ENCODE measurements at regions not wholly inside any gene's neighbourhood (a gene's known extent, or its start where the extent isn't known, plus 50 kb on each side); places are given as distances from the start of the nearest gene placed in this dataset.

DNA sequence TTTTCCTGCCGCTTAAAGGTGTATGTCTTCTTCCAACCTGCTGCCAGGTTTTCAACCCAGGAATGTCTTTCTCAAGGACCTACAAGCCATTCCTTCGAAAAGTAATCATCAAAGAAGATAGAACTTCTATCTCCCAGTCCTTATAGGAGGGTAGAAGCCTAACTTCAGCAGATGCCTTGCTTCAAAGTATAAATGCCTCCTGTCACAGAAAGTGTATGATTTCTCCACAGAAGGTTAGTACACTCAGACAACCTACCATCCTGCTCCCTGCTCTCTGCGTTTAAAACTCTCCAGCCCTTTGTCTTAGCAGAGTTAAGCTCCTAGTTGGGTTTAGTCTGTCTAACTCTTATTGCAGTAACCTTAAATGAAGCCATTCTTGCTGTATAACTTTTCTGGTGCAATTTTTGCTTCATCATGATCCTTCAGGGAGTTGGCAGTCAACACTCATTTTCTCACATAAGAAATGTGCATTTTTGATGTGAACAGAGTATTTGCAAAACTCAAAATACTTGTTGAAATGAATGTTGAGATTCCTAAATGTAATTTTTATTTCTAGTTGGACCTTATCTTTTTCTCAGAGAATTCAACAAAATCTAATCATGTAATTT lies 737.5 kb downstream of the LIG4 start:
- TF ChIP-seq, protein P1, sequence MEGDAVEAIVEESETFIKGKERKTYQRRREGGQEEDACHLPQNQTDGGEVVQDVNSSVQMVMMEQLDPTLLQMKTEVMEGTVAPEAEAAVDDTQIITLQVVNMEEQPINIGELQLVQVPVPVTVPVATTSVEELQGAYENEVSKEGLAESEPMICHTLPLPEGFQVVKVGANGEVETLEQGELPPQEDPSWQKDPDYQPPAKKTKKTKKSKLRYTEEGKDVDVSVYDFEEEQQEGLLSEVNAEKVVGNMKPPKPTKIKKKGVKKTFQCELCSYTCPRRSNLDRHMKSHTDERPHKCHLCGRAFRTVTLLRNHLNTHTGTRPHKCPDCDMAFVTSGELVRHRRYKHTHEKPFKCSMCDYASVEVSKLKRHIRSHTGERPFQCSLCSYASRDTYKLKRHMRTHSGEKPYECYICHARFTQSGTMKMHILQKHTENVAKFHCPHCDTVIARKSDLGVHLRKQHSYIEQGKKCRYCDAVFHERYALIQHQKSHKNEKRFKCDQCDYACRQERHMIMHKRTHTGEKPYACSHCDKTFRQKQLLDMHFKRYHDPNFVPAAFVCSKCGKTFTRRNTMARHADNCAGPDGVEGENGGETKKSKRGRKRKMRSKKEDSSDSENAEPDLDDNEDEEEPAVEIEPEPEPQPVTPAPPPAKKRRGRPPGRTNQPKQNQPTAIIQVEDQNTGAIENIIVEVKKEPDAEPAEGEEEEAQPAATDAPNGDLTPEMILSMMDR (conservative IDR thresholded peaks at IDR 0.05): no peak
- no peak for TF ChIP-seq ZFX (IDR thresholded peaks at IDR 0.05)
- no peak overlapping the region for H3K27ac ChIP-seq

DNA sequence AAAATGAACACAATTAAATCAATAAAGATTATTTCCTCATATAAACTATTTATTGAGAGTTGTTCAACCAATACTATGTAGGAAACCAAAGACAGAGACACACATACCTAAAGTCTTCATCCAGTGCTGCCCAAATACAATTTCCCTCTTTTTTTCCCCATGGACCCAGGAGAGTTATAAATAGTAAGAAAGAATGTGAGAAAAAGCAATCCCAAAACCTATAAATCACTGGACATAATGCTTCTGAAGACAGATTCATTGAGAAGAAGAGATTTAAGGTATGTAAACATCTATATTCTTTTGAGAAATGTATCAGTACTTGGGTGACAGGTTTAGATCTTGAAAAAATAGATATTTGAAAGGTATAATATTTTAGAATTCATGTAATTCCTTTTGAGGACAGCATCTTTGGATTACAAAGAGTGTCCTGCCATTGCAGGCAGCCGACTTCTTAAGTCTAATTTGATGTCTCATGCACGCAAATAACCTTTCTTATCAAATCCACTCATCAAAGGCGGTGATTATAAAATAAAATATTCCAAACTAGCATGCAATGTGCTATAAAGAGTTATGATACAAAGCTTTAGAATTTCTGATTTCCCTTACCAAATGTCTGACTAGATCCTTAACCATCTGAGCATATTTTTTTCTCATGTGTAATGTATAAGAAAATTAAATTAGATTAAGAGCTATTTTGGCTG lies 739.4 kb downstream of the LIG4 start:
- TF ChIP-seq, protein P1 (conservative IDR thresholded peaks at IDR 0.05): no peak
- TF ChIP-seq ZFX (IDR thresholded peaks at IDR 0.05): no peak
- no peak overlapping the region for H3K27ac ChIP-seq

DNA sequence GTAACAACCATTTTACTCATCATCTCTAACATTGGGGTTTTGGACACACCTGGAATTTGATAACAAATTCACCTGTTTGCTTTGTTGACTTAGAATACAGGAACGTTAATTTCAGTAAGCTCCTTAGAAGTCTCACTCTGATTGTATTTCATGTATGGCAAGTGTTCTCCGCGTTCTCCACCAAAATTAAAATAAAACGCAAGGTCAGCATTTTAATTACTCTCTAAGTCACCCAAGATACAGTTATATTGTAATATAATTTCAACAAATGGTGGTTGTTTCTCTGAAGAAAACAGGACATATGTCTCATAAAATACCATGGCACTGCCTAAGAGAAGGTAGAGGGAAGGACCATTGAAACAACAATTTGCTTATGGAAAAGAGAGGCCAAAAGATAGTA lies 742.1 kb downstream of the LIG4 start:
- no peak overlapping the region for H3K27ac ChIP-seq
- TF ChIP-seq, protein P1 (conservative IDR thresholded peaks at IDR 0.05): no peak
- TF ChIP-seq ZFX (IDR thresholded peaks at IDR 0.05): no peak

DNA sequence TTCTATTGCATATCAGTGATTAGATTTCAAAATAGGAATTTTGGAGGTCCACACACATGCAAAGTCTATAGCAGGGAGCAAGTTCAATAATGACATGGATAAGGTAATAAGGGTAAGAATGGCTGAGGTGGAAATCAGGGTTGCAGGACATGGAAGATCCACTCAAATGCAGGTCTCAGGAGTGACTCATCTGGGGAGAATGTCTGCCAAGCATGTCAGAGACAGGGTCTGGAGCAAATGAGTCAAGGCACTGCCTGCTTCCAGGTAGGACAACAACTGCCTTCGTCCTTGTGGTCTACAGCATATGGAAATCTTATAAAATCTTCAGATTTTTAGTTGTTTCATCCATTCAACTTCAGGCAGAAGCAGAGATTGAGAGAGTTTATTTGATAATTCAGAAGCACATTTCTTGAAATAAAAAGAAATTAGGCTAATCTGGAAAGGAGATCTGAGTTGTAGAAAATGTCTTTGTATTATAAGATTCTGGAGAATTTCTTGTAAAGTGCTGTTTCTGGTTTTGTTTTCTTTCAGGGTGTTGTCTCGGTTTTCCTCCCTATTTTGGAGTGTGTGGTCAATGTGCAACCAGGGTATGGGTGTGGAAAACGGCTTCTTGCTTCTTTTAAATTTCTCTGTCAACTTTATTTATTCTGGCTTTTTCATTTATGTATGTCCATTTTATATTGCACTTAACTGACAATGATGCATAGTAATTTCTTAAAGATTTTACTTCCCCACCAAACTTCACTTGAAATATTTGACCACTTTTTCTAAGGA lies 748.8 kb downstream of the LIG4 start:
- no peak overlapping the region for H3K27ac ChIP-seq
- TF ChIP-seq, protein P1 (conservative IDR thresholded peaks at IDR 0.05): no peak
- TF ChIP-seq ZFX (IDR thresholded peaks at IDR 0.05): no peak

DNA sequence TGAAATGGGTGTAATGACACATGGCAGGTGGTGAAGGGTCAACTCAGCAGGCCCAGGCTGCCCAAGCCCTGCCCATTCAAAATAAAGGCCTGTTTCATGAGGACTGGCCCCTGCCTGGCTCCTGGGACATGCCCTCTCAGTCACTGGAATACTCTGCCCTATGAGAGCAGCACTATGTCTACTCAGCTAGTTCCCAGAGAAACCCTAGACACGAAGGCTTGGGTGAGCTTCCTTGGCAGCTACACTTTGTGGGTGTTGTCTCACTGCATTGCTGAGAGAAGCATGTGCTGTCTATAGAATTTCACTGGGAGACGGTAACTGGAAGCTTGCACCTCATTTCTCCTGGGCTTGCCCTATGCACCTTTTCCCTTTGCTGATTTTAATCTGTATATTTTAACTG lies 752.8 kb downstream of the LIG4 start:
- no peak overlapping the region for H3K27ac ChIP-seq

DNA sequence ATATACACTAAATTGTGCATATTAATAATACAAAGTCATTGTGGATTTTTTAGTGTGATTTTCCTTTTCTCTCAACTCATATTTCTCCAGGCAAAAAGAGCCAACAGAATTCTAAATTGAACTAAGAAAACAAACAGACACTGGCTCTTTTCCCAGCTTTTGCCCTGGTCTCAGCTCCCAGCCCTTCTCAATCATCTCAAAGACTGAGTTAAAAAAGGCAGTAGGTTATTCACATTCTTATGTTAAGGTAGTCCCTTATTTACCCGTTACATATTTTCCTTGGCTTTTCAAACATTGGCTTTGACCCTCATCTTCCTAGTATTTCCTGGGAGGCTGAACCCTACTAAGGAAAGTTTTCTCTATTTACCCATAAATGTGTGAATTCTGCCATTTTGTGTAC lies 753.6 kb downstream of the LIG4 start:
- TF ChIP-seq, protein P1 (conservative IDR thresholded peaks at IDR 0.05): no peak
- no peak for TF ChIP-seq ZFX (IDR thresholded peaks at IDR 0.05)
- H3K27ac ChIP-seq: no peak overlapping the region

More for the DNA sequence above, 752.8 kb downstream of the LIG4 start:
- TF ChIP-seq, protein P1 (conservative IDR thresholded peaks at IDR 0.05): no peak
- no peak for TF ChIP-seq ZFX (IDR thresholded peaks at IDR 0.05)

DNA sequence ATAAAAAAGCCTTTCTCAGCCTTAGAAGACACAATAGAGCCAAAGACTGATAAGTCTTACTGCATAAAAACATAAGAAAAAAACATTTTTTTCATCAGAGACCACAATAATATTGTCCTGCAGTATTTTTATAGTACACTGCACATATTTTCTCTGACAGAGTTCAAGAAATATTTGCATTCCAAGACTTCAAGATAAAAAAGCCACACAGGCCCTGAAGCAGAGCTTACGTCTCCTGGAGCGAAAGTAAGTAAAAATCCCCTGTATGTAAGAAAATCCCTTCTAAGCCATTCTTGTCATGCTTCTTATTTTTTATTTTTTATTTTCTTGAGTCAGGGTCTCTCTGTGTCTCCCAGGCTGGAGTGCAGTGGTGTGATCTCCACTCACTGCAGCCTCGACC lies 755.9 kb downstream of the LIG4 start:
- TF ChIP-seq, protein P1 (conservative IDR thresholded peaks at IDR 0.05): no peak
- TF ChIP-seq ZFX (IDR thresholded peaks at IDR 0.05): no peak
- no peak overlapping the region for H3K27ac ChIP-seq

Data from C4-2B (cell line).